H1 (cell line): ENCODE measurements at regions not wholly inside any gene's neighbourhood (a gene's known extent, or its start where the extent isn't known, plus 50 kb on each side); places are given as distances from the start of the nearest gene placed in this dataset.

Experiments
- ATF2 ChIP-seq: IDR thresholded peaks from 2 replicates; pipeline ENCODE4 v1.6.1; 2012; ENCODE audit warnings: low read length, inconsistent platforms
- ATF3 ChIP-seq: IDR thresholded peaks from 2 replicates; pipeline ENCODE4 v1.6.1; 2011; ENCODE audit warnings: low read depth, mild to moderate bottlenecking, low read length; ENCODE audit not compliant: insufficient read depth
- CEBPB ChIP-seq: IDR thresholded peaks from 2 replicates; pipeline ENCODE4 v1.6.1; 2012; ENCODE audit warnings: low read depth, low read length
- CTCF ChIP-seq, 3 experiments: IDR thresholded peaks; 1 replicate in 2 of 3; 2 replicates in 1 of 3; pipeline versions ENCODE4 v1.5.1 to v1.6.1; 2011; ENCODE audit warnings: low read length in 3 of 3, mild to moderate bottlenecking in 3 of 3, inconsistent platforms in 2 of 3, low read depth in 1 of 3, moderate library complexity in 1 of 3; ENCODE audit not compliant: insufficient read depth in 1 of 3; ENCODE audit errors: control extremely low read depth in 1 of 3
- EZH2 ChIP-seq: fragments of 200-600 bp; sonication (generic); IDR thresholded peaks from 2 replicates; pipeline ENCODE4 v1.7.1; 2012; ENCODE audit warnings: low read depth, mild to moderate bottlenecking, moderate library complexity, low read length, inconsistent platforms; ENCODE audit not compliant: severe bottlenecking
- GABPA ChIP-seq: IDR thresholded peaks from 2 replicates; pipeline ENCODE4 v1.6.1; 2011; ENCODE audit warnings: mild to moderate bottlenecking, low read length, moderate library complexity, borderline replicate concordance; ENCODE audit not compliant: insufficient read depth
- JUN ChIP-seq: IDR thresholded peaks from 2 replicates; pipeline ENCODE4 v1.6.1; 2011; ENCODE audit warnings: low read depth, mild to moderate bottlenecking, improper control_type of control experiment, low read length
- JUND ChIP-seq: IDR thresholded peaks from 2 replicates; pipeline ENCODE4 v1.6.1; 2011; ENCODE audit warnings: mild to moderate bottlenecking, improper control_type of control experiment, low read length
- MAFK ChIP-seq: IDR thresholded peaks from 2 replicates; pipeline ENCODE4 v1.6.1; 2012; ENCODE audit warnings: low read depth, mild to moderate bottlenecking, improper control_type of control experiment, low read length
- ZNF274 ChIP-seq: IDR thresholded peaks from 2 replicates; pipeline ENCODE4 v1.7.0; 2012; ENCODE audit warnings: low read length, borderline replicate concordance; ENCODE audit errors: extremely low read depth

GRCh38 chr4:19167311-19167710, 1084.4 kb upstream of the SLIT2 start:
- TF ChIP-seq CTCF (IDR thresholded peaks at IDR 0.05; ENCODE audit: control extremely low read depth in 1 of 3, insufficient read depth in 1 of 3, low read depth in 1 of 3, low read length in 3 of 3) (no peak), ATF2 (no peak), ZNF274 (no peak), EZH2 (no peak), GABPA (no peak), CEBPB (no peak), ATF3 (no peak), JUN (no peak), MAFK (no peak), JUND (no peak)
